GM12874 (cell line): ENCODE measurements at regions not wholly inside any gene's neighbourhood (a gene's known extent, or its start where the extent isn't known, plus 50 kb on each side); places are given as distances from the start of the nearest gene placed in this dataset.

ENCODE experiments used
- CTCF ChIP-seq: IDR thresholded peaks from 2 replicates; pipeline ENCODE4 v1.5.1; 2011; ENCODE audit warnings: low read depth, mild to moderate bottlenecking, control low read depth, low read length, moderate library complexity; ENCODE audit not compliant: insufficient read depth

- no peak for TF ChIP-seq CTCF
Measured at GRCh38 chr3:140752499-140752898, 74.6 kb downstream of the TRIM42 start.

GRCh38 chr3:140753865-140754754 lies 76.2 kb downstream of the TRIM42 start:
- 0 out of 2 replicates have a peak, but pooled peaks have one; percentile 11 for TF ChIP-seq CTCF

DNA sequence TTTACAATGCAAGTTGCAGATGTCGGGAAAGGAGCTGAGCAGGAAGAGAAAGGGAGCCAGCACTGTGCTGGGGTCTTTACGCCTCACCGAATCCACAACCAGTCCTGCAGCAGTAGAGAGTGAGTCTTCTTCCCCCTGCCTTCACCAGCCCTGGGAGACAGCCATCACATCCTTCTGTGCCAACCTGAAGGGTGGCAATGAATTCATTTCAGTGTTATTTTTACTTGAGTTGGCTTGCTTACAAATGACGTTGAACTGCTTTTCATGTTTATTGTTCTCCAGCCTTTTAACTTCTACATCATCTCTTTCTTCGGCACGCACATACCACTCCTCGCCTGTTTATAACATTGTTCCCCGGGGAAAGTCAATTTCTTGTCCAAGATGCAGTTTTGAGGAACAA lies 77.1 kb downstream of the TRIM42 start:
- TF ChIP-seq CTCF, result no peak

GRCh38 chr3:140756240-140757016 lies 78.6 kb downstream of the TRIM42 start:
- no peak for TF ChIP-seq CTCF

GRCh38 chr3:140758791-140759444 lies 81.1 kb downstream of the TRIM42 start:
- TF ChIP-seq CTCF, result no peak

GRCh38 chr3:140760324-140761075 lies 82.6 kb downstream of the TRIM42 start:
- no peak for TF ChIP-seq CTCF
